Daoy (cell line): ENCODE measurements at regions not wholly inside any gene's neighbourhood (a gene's known extent, or its start where the extent isn't known, plus 50 kb on each side); places are given as distances from the start of the nearest gene placed in this dataset.
A peak's percentile ranks its signal among the peaks of the same experiment; 100 is the strongest.
"Not testable (repeated sequence)": the region's sequence is repeated elsewhere in the genome, so short reads cannot be mapped to it uniquely, and the experiment has no call there.

Source experiments
- DNase-seq: peaks from one replicate; pipeline ENCODE4 v3.0.0-alpha.2; 2015; ENCODE audit warnings: low read depth

GRCh38 chr6:27052082-27052730, 195.3 kb upstream of the PRSS16 start:
- DNase-seq, result not testable (repeated sequence)

GRCh38 chr6:27052731-27053082, 194.8 kb upstream of the PRSS16 start:
- no peak for DNase-seq

- no peak for DNase-seq
Measured at GRCh38 chr6:27053738-27054137, 193.8 kb upstream of the PRSS16 start.

GRCh38 chr6:27056615-27057014, 190.9 kb upstream of the PRSS16 start:
- DNase-seq, result no peak

GRCh38 chr6:27059621-27060425, 187.7 kb upstream of the PRSS16 start:
- no peak for DNase-seq

GRCh38 chr6:27061235-27061993, 186.1 kb upstream of the PRSS16 start:
- DNase-seq, result no peak

GRCh38 chr6:27062755-27063154, 184.7 kb upstream of the PRSS16 start:
- no peak for DNase-seq

GRCh38 chr6:27065183-27065582, 182.3 kb upstream of the PRSS16 start:
- no peak for DNase-seq

- DNase-seq, result no peak
Measured at GRCh38 chr6:27066381-27066780, 181.1 kb upstream of the PRSS16 start.

- no peak for DNase-seq
Measured at GRCh38 chr6:27066802-27067201, 180.7 kb upstream of the PRSS16 start.

- DNase-seq, result no peak
Measured at GRCh38 chr6:27073441-27073840, 174.1 kb upstream of the PRSS16 start.

- DNase-seq, result no peak
Measured at GRCh38 chr6:27076116-27076515, 171.4 kb upstream of the PRSS16 start.

- peak; percentile 69 for DNase-seq
Measured at GRCh38 chr6:27078734-27079357, 168.7 kb upstream of the PRSS16 start.

GRCh38 chr6:27081188-27081587, 166.3 kb upstream of the PRSS16 start:
- no peak for DNase-seq

- DNase-seq, result no peak
Measured at GRCh38 chr6:27081931-27082330, 165.6 kb upstream of the PRSS16 start.

- no peak for DNase-seq
Measured at GRCh38 chr6:27088068-27088467, 159.4 kb upstream of the PRSS16 start.

- DNase-seq, result peak; percentile 97
Measured at GRCh38 chr6:27091661-27092315, 155.7 kb upstream of the PRSS16 start.

GRCh38 chr6:27092316-27092692, 155.2 kb upstream of the PRSS16 start:
- DNase-seq, result no peak

GRCh38 chr6:27095914-27096313, 151.6 kb upstream of the PRSS16 start:
- no peak for DNase-seq

GRCh38 chr6:27096834-27097511, 150.5 kb upstream of the PRSS16 start:
- peak; percentile 81 for DNase-seq

GRCh38 chr6:27098956-27099355, 148.5 kb upstream of the PRSS16 start:
- DNase-seq, result no peak
